Right lobe of liver (tissue), 6 donors: ENCODE measurements at regions not wholly inside any gene's neighbourhood (a gene's known extent, or its start where the extent isn't known, plus 50 kb on each side); places are given as distances from the start of the nearest gene placed in this dataset.

Experiments used
- ATAC-seq, 4 donors: fragments of 200-7000 bp; cut with Tn5 transposase; one replicate each; pipeline ENCODE4 v1.9.1; 2020; ENCODE audit warnings: mild to moderate bottlenecking in 4 of 4, moderate library complexity in 4 of 4
- DNase-seq, 3 donors: peaks; one replicate each; pipeline ENCODE4 v3.0.0-alpha.2; 2020
- H3K27ac ChIP-seq, 3 donors: fragments of 200-600 bp; one replicate each; pipeline ENCODE4 v1.8.0; 2022
- H3K27me3 ChIP-seq, 2 donors: fragments of 200-600 bp; one replicate each; pipeline ENCODE4 v1.8.0; 2022
- H3K36me3 ChIP-seq, 4 donors: fragments of 200-600 bp; sonication (generic) in 1 of 4; one replicate each; pipeline versions ENCODE4 v1.5.1 to v1.8.0; 2017 to 2022; ENCODE audit warnings: control low read depth in 1 of 4
- H3K4me1 ChIP-seq, 4 donors: fragments of 200-600 bp; sonication (generic) in 1 of 4; one replicate each; pipeline versions ENCODE4 v1.5.1 to v1.8.0; 2017 to 2022; ENCODE audit warnings: control low read depth in 1 of 4
- H3K4me3 ChIP-seq, 3 donors: fragments of 200-600 bp; one replicate each; pipeline ENCODE4 v1.8.0; 2022
- H3K9me3 ChIP-seq, 4 donors: fragments of 200-600 bp; sonication (generic) in 1 of 4; one replicate each; pipeline versions ENCODE4 v1.5.1 to v1.8.0; 2017 to 2022; ENCODE audit warnings: control low read depth in 1 of 4
- POLR2A ChIP-seq: fragments of 450-650 bp; IDR thresholded peaks from one replicate; pipeline ENCODE4 v1.6.1; 2017; ENCODE audit warnings: antibody characterized with exemption, mild to moderate bottlenecking
- WGBS: methylation state at CpG from one replicate; pipeline ENCODE4 v1.1.6; 2018; ENCODE audit warnings: low coverage, low lambda C conversion rate; ENCODE audit not compliant: insufficient coverage; ENCODE audit errors: missing lambda C conversion rate; 5-methylcytosine and 5-hydroxymethylcytosine counted together
- intact Hi-C, 2 donors: fragments of 100-400 bp; cut with DNase I; formaldehyde crosslinking; loops; one replicate each; pipeline versions ENCODE4 v1.11.2 to v1.14.1; 2022
- TF ChIP-seq, protein P1 (sequence below), 4 donors: fragments of 200-600 bp in 3 of 4; fragments of 450-650 bp in 1 of 4; IDR thresholded peaks; one replicate each; pipeline versions ENCODE4 v1.5.1 to v1.8.0; 2016 to 2022; ENCODE audit warnings: antibody characterized with exemption in 4 of 4, mild to moderate bottlenecking in 2 of 4
- donor health status: DM: no; HTN: yes; CAD: no.
- donor health status: DM: no; HTN: no; CAD: no.
- donor health status: DM: no; HTN: no; CAD: no.
- donor health status: DM: no; HTN: yes; CAD: no.
- donor health status: DM: no; HTN: yes; CAD: no.

DNA sequence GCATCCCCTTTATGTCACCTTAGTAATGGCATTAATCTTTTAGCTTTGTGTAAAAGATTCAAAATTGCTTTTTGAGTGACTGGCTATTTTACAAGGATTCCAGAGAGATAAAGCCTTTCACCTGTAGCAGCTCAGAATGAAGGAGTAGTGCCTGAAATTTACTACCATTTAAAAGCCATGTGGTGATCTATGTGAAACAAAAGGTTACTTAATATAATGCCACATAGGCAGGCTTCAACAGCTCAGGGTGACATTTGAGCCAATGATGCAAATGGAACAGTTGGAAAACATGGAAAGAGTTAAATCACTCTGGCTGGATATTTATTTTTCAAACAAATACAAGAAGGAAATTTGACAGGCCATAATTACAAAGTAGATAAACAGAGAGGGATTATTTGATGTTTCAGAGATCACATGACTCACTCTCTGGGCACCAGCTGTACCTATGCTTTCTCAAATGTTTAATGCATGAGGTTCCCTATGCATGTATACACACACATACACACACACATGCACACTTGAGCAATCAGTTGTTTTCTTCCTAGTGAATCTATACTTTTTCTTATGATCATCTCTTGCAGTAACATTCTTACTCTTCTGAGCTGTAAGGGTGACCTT, 171.5 kb downstream of the ZMAT3 start:
- ATAC-seq: no peak
- intact Hi-C loops: no loop called here

DNA sequence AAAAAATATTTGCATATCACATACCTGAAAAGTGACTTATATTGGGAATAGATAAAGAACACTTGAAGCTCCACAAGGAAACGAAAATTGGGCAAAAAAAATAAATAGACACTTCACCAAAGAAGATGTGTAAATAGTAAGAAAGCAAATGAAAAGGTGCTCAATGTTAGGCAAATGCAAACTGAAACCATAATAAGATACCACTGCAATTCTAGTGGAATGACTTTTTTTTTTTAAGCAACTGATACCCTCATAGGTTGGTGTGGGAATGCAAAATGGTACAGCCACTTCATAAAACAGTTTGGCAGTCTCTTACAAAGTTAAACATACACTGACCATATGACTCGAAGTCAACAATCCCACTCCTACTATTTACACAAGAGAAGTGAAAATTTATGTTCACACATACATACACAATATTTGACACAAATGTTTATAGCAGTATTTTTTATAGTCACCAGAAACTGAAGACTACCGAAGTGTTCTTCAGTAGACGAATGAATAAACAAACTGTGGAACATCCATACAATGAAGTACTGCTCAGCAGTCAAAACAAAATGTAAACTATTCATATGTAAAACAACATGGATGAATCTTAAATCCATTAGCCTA, 176.3 kb downstream of the ZMAT3 start:
- Histone ChIP-seq H3K27me3 (no peaks in the 10 kb centered on the region), H3K27ac (no peak overlapping the region), H3K4me1 (no peaks in the 10 kb centered on the region), H3K9me3 (no peaks in the 10 kb centered on the region), H3K36me3 (no peaks in the 10 kb centered on the region), H3K4me3 (no peak overlapping the region)
- no peak for DNase-seq
- ATAC-seq: no peak
- TF ChIP-seq, protein P1, sequence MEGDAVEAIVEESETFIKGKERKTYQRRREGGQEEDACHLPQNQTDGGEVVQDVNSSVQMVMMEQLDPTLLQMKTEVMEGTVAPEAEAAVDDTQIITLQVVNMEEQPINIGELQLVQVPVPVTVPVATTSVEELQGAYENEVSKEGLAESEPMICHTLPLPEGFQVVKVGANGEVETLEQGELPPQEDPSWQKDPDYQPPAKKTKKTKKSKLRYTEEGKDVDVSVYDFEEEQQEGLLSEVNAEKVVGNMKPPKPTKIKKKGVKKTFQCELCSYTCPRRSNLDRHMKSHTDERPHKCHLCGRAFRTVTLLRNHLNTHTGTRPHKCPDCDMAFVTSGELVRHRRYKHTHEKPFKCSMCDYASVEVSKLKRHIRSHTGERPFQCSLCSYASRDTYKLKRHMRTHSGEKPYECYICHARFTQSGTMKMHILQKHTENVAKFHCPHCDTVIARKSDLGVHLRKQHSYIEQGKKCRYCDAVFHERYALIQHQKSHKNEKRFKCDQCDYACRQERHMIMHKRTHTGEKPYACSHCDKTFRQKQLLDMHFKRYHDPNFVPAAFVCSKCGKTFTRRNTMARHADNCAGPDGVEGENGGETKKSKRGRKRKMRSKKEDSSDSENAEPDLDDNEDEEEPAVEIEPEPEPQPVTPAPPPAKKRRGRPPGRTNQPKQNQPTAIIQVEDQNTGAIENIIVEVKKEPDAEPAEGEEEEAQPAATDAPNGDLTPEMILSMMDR (IDR thresholded peaks at IDR 0.05): no peak
- no peak for TF ChIP-seq POLR2A
- intact Hi-C loops: no loop called here
- WGBS: 41% methylated on average over 4 of the region's 4 CpGs

More for the DNA sequence above, 171.5 kb downstream of the ZMAT3 start:
- DNase-seq: no peak
- Histone ChIP-seq H3K27ac (no peak overlapping the region), H3K4me1 (no peaks in the 10 kb centered on the region), H3K4me3 (no peak overlapping the region), H3K9me3 (no peaks in the 10 kb centered on the region), H3K36me3 (no peaks in the 10 kb centered on the region), H3K27me3 (no peaks in the 10 kb centered on the region)
- TF ChIP-seq POLR2A: no peak
- TF ChIP-seq, protein P1 (IDR thresholded peaks at IDR 0.05): no peak
